HG03135 (cell line): ENCODE measurements at regions not wholly inside any gene's neighbourhood (a gene's known extent, or its start where the extent isn't known, plus 50 kb on each side); places are given as distances from the start of the nearest gene placed in this dataset.

ENCODE experiments used
- ATAC-seq: cut with Tn5 transposase; IDR thresholded peaks from one replicate; pipeline ENCODE4 v1.9.1; 2021; ENCODE audit warnings: mild to moderate bottlenecking, moderate library complexity; ENCODE audit not compliant: unreplicated experiment

DNA sequence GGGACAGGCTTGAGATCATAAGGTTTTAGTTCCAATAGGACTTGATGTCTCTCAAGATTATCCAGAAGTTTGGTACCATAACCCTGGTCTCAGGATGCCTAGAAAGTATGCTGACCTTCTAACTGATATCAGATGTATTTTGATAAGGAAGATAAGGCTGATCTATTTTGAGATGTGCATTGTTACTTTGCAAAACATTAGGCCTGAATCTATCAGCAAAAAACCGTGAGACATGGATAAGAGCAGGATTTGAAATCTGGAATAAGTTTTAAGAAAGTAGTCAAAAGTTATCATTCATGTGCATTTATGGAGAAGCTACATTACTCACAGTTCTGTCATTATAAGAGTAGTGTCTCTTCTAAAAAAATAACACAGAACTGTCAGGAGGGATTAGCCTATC lies 467.1 kb upstream of the HS3ST1 start:
- no peak for ATAC-seq

DNA sequence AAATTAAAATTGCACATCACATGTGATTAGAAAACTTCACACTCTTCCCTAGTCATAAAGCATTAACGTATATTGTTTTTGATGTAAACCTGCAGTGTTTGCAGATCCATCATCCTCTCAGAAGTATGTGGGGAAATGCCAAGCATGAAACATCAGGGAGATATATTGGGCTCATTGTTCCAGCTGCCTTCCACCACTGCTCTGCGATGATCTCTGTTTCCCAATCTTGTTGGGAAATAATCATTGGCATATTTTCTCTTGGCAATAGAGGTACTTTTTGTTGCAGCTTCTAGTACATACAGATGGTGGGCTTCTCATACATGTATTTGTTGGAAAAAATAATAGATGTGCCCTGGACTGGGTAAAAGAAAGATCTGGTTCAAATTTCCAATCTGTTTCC lies 466.3 kb upstream of the HS3ST1 start:
- no peak for ATAC-seq

DNA sequence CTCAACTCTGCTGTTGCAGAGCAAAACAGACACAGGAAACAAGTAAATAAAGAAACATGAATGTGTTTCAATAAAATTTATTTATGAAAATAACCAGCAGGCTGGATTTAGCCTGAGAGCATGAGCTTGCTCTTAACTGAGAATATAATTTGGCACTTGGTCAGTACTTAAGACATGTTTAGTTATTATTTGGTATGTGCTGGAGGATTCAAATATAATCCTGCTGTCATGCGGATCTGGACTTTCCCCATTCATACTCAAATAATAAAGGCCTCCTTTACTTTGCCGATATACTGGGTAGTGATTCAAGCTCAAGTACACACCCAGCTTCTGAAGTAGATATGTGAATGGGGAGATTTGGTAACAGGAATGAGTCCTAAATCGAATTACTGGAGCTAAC lies 465.5 kb upstream of the HS3ST1 start:
- no peak for ATAC-seq

DNA sequence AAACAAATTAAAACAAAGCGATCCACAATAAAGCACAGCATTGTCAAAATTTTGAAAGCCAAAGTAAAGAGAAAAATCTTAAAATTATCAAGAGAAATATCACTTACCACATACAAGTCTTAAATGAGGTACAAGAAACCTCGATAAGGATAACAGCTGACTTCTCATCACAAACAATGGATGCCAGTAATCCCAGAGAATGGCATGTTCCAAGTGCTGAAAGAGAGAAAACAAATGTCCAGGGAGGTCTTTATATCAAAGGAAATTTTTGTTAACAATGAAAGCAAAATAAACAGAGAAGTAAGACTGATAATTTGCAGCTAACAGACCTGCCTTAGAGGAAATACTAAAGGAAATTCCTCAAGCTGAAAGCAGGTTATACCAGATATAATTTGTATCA lies 460.4 kb upstream of the HS3ST1 start:
- ATAC-seq, result no peak

DNA sequence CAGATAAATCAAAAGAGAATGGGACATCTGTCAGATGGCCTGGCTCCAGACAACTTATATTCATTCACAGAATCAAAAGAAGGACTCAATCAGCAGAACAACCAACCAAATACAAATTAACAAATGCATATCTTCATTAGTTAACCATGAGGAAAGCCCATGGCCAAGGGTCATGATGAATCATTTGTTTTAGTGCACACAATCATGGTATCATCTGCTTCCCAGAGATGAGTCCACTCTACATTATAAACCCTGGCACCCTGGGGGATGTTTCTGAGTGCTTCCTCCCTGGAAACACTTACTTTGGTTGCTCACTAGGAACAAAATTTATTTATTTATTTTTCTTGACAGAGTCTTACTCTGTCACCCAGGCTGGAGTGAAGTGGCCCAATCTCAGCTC lies 453.3 kb upstream of the HS3ST1 start:
- ATAC-seq, result no peak

DNA sequence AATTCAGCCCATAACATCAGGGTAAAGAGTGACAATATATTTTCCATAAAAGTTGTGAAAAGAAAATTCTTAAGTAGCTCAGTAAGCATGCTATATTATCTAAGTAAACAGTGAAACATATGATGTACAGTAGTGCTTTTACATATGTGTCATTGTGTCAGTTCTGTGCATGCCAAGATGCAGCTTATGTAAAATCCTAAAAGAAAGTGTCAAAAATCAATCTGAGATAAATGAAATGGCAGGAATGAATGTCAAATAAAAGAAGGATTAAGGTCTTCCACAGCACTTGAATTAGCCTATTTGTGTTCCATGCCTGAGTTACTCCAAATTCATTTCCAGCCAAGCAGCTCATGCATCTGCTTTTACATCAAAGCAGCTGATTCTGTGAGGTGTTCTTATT lies 452.7 kb upstream of the HS3ST1 start:
- no peak for ATAC-seq

DNA sequence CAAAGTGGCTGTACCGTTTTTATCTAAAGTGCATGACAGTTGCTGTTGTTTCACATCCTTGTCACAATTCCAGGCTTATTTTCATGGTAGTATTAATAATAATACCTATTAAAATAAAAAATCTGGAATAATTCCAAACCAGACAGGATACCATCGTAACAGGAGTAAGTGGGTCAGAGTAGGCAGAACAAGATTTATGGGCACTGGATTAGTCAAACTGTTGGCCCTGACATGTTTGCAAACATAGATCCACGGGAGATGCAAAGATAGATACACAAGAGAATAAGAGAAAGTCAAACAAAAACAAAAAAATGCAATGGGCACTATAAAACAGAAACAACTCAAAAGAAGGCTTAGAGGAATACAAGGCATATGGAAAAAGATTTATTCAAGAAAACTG lies 449.5 kb upstream of the HS3ST1 start:
- ATAC-seq, result no peak

DNA sequence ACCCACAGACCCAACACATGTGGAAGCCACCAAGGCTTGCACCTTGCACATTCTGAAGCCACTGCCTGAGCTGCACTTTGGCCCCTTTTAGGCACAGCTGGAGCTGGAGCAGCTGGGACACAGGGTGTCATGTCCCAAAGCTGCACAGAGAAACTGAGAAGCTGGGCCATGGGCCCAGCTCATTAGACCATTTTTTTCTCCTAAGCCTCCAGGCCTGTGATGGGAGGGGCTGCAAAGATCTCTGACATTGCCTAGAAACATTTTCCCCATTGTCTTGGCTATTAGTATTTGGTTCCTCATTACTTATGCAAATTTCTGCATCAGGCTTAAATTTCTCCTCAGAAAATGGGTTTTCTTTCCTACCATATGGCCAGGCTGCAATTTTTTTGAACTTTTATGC lies 447.4 kb upstream of the HS3ST1 start:
- no peak for ATAC-seq

DNA sequence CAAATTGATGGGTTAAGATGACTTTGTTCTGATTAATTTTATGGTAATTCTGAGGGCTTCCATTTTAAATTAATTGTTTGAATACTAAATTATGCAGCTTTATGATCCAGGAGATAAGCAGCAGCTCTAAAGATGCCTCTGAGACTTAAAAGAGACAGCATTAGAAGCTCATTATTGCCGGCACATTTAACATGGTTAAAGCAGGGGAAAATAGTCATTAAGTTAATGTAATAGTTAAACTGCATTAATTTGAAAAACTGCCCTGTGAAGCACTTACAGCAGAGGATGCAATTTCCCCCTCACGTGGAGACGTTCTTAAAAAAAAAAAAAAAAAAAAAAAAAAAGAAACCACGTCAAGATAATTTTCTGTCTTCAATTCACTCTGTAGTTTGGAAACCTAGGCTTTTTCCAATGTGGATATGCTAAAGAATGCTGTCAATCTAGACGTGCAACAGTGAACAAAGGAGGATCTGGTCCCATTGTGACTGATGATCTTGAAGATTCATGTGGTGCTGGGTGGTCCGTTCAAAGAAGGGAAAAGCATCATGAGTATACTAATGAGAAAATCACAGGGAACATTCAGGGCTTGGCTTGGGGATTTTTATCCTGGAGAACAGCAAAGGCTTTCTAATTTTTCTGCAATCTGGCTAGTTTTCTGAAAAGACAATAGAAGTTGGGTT lies 440.6 kb upstream of the HS3ST1 start:
- ATAC-seq, result no peak

DNA sequence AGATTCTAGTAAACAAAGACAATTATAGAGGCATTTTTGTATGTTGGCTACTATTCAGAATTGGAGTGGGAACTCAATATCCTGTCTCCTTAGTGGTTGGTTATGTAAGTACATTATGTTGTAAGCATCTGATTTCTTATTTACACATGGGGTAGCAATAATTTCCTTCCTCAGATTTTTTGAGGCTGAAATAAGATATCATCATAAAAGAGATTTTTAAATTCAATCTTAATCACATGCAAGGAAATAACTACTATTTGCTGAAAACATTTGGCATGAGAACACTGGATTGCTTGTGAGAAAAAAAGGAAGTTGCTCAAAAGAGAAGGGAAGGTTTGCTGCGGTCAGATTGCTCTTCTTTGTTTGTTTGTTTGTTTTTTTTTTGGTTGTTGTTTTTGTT lies 437.7 kb upstream of the HS3ST1 start:
- no peak for ATAC-seq

DNA sequence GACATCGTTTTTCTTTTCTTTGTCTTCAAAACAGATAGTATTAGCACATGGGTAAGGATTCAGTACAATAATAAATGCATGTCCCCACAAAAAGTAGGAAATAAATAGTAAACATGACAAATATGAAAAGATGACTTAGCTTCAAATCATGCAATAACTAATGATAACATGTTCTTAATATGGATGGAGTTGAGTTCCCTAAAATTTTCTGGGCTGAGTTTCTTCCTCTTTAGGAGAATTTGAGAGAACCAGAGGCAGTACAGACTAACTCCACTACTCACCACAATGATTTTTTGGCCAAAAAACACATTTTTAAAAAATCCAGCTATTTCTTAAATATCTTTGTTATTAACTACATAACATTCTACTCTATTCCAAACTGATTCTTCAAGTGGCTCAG lies 432.3 kb upstream of the HS3ST1 start:
- no peak for ATAC-seq

DNA sequence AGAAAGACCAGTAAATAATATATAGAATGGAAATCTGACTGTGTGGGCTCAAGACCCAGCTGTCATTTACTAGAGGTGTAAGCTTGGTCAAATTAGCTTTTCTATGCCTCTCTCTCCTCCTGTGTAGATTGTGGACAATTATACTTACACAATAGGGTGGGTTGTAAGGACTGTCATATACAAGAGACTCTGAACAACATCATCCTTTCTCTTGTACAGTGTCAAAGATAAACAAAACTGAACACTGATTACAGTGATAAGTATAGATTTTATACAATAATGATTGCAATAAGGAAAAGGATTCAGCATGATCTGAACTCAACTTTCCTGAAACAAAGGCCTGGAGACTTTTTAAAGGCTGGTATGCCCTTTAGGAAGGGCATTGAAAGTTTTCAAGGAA lies 429.2 kb upstream of the HS3ST1 start:
- no peak for ATAC-seq

DNA sequence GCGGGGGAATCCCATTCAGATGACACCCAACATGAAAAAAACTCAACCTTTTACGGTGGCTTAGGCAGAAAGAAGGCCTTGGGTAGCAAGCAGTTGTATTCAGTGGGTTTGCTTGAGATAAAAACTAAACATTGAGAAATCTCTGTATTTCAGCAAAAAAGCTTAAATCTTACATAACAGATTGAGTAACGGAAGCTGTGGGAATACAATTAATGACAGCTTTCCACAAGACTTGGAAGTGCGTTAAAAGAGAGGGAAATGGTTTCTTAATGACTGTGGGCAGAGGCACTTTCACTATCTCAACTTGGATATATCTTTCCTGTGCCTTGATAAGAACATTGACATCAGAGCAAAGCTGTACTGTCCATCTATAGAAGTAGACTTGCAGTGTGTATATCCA lies 418.5 kb upstream of the HS3ST1 start:
- no peak for ATAC-seq

DNA sequence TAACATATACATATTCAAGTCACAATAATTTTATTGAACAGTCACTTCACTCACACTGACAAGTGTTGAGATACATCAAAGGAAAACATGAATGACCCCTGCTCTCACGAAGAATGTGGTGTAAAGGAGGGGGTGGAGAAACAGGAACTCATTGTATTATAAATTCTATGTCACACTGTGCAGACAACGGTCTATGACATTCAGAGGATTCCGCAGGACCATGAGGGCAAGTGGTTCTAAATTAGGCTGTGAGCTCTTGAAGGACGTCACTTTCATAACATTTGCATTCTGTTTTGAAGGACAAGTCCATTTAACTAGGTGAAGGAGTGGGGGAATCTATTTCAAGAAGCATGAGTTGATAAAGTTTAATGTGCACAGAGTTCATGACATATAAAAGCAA lies 415.2 kb upstream of the HS3ST1 start:
- no peak for ATAC-seq

DNA sequence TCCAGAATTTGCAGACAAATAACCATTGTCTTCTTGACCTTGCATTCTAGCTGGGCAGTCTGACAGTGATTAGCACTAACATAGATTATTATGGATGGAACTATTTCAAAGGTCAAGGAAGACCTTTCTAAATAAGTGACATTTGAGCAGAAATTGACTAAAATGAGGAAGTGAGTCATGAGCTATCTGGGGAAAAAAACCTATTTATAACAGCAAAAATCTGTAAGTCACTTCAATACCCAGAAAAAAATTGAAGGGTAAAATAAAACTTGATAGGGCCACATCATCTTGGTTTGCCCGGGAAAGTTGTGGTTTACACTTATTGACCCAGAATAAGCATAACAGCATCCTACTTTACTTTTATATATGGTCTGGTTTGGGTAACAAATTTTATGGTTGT lies 414.6 kb upstream of the HS3ST1 start:
- no peak for ATAC-seq

DNA sequence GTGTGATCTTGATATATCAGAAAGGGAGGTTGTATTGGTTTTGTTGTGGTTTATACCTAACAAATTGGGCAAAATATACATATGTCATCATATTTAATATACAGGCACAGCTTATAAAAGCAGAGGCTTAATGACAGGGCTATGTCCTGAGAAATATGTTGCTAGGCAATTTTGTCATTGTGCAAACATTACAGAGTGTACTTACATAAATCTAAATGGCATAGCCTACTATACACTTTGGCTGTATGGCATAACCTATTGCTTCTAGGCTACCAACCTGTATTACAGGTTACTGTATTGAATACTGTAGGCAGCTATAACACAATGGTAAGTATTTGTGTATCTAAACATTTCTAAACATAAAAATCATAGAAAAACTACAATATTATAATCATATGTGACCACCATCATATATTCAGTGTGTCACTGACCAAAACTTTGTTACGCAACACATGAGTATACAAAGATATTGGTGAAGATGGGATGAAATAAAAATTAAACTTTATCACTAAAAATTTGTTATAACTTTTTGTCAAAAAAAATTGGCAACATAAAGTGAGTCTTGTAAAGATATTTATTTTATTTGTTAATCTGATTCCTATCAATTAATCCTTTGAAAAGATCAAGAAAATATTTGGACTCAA lies 414.0 kb upstream of the HS3ST1 start:
- no peak for ATAC-seq

DNA sequence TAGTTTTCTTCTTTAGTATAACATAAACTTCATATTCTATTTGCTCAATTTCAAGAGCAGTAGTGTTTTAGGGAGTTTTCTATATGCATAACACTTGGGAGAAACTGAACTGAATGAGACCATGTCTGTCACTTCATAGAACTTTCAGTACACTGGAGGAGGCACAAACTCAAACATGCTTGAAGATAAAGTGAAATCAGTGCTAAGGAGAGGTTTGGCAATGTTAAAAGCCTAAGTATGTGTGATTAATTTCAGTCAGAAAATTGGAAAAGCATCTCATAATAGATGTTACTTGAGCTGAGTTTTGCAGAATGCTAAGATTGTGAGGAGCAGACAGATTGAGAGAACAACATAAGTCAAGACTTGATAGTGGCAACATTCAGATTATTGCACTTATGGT lies 411.2 kb upstream of the HS3ST1 start:
- ATAC-seq, result no peak

DNA sequence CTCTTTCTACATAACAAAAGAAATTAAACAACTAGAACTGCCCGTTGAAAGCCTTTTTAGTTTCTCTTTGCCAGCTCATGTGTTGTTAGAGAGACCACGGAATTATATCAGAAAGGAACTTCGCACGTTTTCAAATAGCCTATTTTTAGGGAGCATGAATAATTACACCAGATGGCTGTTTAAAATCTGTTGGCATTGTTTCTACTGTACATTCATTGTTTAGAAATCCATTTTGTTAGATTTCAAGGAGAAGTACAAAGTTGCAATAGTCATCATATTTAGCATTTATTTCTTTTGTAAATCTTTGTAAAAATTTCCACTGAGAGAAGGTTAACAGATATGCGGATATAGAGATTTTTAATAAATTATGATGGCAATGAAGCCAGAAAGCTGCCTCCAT lies 403.0 kb upstream of the HS3ST1 start:
- ATAC-seq, result no peak

DNA sequence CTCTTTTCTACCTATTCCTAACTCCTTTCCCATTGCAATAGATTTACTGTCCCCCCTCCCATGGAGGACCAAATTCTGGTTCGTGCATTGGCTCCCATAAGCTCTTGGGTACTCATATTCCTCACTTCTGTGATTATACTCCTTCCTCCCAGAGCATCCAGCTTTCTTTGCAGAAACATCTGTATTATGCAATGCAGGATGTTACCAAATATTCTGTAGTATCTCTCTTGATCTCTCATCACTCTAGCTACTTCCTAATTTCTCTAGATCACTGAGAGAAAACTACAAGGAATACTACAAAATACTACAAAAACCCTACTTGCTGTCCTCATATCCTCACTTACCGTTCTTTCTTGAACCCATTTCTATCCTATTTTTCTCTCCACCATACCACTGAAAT lies 395.9 kb upstream of the HS3ST1 start:
- no peak for ATAC-seq

DNA sequence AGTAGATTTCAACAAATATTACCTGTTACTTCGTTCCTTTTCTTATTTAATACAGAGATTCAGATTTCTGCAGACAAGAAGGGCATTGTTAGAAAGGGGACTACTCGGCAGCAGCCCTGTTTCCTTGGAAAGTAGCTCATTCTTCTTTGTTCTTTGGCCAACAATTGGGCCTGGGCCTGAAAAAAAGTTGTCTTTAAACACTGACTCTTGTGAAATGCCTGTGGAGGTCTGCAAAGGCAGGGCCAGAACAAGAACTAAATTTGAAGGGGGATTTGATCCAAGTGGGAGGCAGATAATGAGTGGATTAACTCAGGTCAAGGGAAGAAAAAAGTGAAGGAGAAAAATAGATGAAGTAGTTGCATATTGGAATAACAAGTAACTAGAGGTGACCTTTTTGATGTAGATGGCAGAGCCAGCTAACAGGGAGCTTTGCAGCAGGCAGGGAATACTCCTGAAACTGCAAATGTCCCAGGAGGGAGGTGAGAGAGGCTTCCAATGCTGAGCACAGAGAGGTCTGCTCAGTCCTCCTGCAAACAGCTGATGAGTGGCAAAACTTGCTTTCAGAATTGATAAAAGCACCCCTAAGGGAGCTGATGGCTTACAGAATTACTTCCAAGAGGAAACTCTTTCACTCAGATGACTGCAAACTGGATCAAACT lies 393.2 kb upstream of the HS3ST1 start:
- no peak for ATAC-seq

DNA sequence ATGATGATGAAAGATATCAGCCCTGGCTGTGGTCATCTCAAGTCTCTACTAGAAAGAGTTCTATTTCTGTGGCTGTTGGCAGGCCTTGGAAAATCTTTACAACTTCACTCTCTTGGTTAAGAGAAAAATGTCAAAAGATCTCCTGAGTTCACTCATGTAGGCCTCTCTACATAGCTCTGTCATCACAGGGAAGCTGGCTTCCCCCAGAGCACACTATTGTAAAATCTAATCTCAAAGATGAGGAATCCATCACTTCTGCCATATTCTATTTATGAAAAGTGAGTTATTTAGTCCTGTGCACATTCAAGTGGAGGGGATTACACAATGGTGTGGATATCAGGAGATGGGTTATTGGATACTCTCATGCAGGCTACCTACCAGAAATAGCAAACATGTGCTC lies 388.4 kb upstream of the HS3ST1 start:
- ATAC-seq, result no peak

DNA sequence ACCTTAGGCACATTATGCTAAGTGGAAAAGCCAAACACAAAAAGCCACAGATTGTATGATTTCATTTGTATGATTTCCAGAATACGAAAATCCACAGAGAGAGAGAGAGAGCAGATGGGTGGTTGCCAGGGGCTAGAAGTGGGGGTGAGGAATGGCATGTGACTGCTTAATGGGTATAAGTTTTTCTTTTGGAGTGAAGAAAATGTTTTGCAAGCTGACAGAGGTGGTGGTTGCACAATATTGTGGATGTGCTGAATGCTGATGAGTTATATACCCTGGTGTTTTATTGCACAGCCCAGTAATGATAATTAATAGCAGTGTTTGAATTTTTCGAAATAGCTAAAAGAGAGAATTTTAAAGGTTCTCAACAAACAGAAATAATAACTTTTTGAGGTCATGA lies 386.1 kb upstream of the HS3ST1 start:
- no peak for ATAC-seq
